ENCODE measurements at regions not wholly inside any gene's neighbourhood (a gene's known extent, or its start where the extent isn't known, plus 50 kb on each side); places are given as distances from the start of the nearest gene placed in this dataset.
A peak's percentile ranks its signal among the peaks of the same experiment; 100 is the strongest.

- DNase-seq (ENCODE audit: low spot score): no peak
These were observed 200.2 kb upstream of the NUDT4 start for GRCh38 chr12:93177208-93178153.

GRCh38 chr12:93178154-93178878 lies 199.4 kb upstream of the NUDT4 start:
- DNase-seq (ENCODE audit: low spot score): no peak

DNA sequence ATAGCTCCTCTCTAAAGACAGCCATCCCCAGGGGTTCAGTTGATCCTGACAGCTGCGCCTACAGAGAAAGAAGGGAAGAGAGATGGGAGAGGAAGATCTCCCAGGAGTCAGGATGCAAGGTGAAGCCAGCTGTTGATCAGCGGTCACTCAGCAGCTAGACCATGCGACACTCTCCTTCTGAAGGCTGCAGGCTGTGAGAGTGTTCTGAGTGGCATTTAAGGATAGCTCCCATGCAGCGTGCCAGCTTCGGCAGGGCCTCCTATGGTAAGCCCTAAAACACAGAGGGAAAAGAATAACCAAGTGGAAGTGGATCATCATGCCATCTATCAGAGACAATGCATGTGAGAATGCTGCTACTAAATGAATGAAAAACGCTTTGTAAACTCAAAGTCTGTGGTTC lies 197.9 kb upstream of the NUDT4 start:
- no peak for DNase-seq (ENCODE audit: low spot score)

- no peak for DNase-seq (ENCODE audit: low spot score)
These were observed 197.2 kb upstream of the NUDT4 start for GRCh38 chr12:93180566-93180965.

- peak; percentile 23 for DNase-seq (ENCODE audit: low spot score)
These were observed 196.2 kb upstream of the NUDT4 start for GRCh38 chr12:93181409-93181965.

GRCh38 chr12:93183940-93184671 lies 193.6 kb upstream of the NUDT4 start:
- DNase-seq (ENCODE audit: low spot score): no peak

DNA sequence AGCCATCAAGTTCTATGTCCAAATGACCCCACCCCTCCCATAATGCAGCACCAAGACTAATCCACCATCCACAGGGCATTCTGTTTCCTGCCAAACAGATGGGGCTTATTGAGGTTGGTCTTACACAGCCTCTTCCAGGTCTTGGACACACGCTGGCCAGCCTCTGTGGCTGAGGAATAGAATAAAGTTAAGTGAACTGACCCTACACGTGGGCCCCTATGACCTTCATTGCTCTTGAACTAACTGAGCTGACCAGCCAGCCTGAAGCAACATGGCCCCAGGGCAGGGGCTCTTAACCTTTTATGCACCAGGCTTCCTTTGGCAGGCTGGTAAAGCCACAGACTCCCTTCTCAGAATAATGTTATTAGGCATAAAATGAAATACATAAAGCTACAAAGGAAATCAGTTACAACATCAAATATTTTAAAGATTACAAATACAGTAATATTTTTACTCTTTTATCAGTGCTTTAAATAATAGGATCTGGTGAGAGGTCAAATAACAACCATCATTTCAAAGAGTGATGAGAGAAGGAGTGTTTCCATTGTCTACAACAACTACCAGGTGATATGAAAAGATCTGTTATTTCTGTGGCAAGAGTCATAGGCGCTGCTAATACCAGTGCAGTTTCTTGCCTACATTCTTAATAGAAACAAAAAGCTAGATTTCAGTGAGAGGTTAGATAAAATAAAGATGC lies 192.9 kb upstream of the NUDT4 start:
- DNase-seq (ENCODE audit: low spot score): no peak

DNA sequence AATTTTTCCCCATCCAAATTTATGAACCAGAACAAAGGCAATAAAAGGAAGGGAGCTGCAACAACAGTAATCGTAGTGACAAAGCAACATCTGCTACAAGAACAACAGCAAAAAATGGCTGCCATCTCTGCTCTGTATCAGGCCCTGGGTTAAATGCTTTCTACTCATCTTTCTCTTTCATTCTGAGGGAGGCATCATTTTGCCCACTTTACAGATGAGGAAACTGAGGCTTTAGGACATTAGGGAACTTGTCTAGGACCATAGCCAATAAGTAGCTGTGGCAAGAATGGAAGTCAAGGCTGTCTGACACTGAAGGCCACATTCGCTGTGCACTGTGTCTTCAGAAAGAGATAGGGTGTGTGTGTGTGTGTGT lies 192.4 kb upstream of the NUDT4 start:
- DNase-seq (ENCODE audit: low spot score): no peak

- DNase-seq (ENCODE audit: low spot score): no peak
These were observed 191.6 kb upstream of the NUDT4 start for GRCh38 chr12:93186131-93186530.

GRCh38 chr12:93186621-93187020 lies 191.1 kb upstream of the NUDT4 start:
- no peak for DNase-seq (ENCODE audit: low spot score)

- DNase-seq (ENCODE audit: low spot score): no peak
These were observed 186.3 kb upstream of the NUDT4 start for GRCh38 chr12:93191423-93191822.

DNA sequence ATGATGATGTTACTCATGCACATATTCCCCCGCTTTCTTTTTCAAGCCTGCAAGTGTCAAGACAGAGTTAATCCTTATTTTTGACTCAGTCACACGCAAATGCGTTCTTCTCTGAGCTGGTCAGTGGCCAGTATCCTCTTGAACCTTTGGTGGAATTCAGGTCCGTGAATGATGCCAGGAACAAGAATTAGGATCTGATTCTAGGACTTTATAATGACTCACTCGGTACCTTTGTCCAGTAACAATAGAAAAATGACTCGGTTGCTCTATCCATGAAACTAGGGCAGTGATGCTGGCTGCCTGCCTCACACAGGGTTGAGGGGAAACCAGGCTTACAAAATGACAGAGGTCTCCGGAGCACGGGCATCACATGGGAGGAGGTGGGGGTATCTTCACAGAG lies 185.8 kb upstream of the NUDT4 start:
- DNase-seq (ENCODE audit: low spot score): no peak

DNA sequence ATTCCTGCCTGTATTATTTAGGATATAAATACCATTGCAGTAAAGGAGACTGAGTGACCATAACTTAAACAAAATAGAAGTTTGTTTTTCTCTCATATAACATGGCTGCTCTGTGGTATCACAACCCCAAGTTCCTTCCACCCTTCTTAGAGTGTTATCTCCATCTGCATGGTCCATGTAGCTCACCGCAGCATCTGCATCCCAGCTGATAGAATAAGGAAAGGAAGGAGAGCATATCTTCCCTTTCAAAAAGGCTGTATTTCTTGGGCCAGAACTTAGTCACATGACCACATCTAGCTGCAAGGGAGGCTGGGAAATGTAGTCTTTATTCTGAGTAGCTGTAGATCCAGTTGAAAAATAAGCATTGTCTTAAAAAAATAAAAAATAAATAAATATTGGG lies 184.8 kb upstream of the NUDT4 start:
- DNase-seq (ENCODE audit: low spot score): peak; percentile 17

- DNase-seq (ENCODE audit: low spot score): no peak
These were observed 182.2 kb upstream of the NUDT4 start for GRCh38 chr12:93195511-93195910.

GRCh38 chr12:93197067-93197593 lies 180.6 kb upstream of the NUDT4 start:
- no peak for DNase-seq (ENCODE audit: low spot score)

- no peak for DNase-seq (ENCODE audit: low spot score)
These were observed 179.6 kb upstream of the NUDT4 start for GRCh38 chr12:93198086-93198485.

GRCh38 chr12:93199831-93200236 lies 177.9 kb upstream of the NUDT4 start:
- no peak for DNase-seq (ENCODE audit: low spot score)

- DNase-seq (ENCODE audit: low spot score): no peak
These were observed 177.3 kb upstream of the NUDT4 start for GRCh38 chr12:93200291-93200917.

DNA sequence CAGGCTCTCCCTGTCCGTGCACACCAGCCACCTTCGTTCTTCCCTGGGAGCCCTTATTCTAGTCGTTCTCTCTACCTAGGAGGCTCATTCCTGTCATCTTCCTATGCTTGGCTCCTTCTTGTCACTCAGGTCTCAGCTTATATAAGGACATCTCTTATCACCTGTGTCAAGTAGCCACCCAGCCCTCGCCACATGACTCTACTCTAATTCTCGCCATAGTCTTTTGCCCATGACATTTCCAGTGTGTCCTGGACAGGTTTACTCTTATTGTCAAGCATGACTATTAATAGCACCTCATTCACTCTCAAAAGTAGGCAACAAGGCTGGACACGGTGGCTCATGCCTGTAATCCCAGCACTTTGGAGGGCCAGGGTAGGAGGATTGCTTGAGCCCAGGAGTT lies 175.7 kb upstream of the NUDT4 start:
- no peak for DNase-seq (ENCODE audit: low spot score)

GRCh38 chr12:93202688-93203087 lies 175.0 kb upstream of the NUDT4 start:
- DNase-seq (ENCODE audit: low spot score): no peak

- DNase-seq (ENCODE audit: low spot score): no peak
These were observed 174.4 kb upstream of the NUDT4 start for GRCh38 chr12:93203361-93203760.

Measured in hematopoietic multipotent progenitor cell treated with erythropoietin and hydrocortisone succinate and interleukin-3 and kit ligand, for 17 days (in vitro differentiated cells).